ENCODE measurements at regions not wholly inside any gene's neighbourhood (a gene's known extent, or its start where the extent isn't known, plus 50 kb on each side); places are given as distances from the start of the nearest gene placed in this dataset.

DNA sequence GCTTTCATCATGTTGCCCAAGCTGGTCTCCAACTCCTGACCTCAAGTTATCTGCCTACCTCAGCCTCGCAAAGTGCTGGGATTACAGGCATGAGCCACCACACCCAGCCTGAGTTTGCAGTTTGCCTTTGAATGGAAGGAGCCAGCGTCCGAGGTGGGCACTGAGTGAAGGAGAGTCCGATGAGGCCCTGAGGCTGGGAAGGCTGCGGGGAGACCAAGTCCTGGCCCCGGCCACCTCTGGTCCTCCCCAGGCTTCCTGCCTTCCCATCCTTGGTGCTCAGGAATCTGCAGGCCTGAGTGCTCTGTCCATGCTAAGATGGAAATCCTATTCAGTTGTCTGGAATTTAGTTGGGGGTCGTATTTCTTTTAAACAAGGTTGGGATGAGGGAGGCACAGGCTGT lies 82.9 kb downstream of the SMIM21 start:
- TF ChIP-seq EZH2phosphoT487 (IDR thresholded peaks at IDR 0.05; ENCODE audit: borderline replicate concordance, low read length) = no peak
- TF ChIP-seq, protein P1, sequence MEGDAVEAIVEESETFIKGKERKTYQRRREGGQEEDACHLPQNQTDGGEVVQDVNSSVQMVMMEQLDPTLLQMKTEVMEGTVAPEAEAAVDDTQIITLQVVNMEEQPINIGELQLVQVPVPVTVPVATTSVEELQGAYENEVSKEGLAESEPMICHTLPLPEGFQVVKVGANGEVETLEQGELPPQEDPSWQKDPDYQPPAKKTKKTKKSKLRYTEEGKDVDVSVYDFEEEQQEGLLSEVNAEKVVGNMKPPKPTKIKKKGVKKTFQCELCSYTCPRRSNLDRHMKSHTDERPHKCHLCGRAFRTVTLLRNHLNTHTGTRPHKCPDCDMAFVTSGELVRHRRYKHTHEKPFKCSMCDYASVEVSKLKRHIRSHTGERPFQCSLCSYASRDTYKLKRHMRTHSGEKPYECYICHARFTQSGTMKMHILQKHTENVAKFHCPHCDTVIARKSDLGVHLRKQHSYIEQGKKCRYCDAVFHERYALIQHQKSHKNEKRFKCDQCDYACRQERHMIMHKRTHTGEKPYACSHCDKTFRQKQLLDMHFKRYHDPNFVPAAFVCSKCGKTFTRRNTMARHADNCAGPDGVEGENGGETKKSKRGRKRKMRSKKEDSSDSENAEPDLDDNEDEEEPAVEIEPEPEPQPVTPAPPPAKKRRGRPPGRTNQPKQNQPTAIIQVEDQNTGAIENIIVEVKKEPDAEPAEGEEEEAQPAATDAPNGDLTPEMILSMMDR (conservative IDR thresholded peaks at IDR 0.05; ENCODE audit: low read depth, low read length) = no peak

Measured in PC-3 (cell line).